Body of pancreas (tissue), 4 donors: ENCODE measurements at regions not wholly inside any gene's neighbourhood (a gene's known extent, or its start where the extent isn't known, plus 50 kb on each side); places are given as distances from the start of the nearest gene placed in this dataset.

ENCODE experiments used
- ATAC-seq: fragments of 150-250 bp; one replicate; pipeline ENCODE4 v1.9.1; 2016
- DNase-seq, 4 donors: peaks; one replicate each; pipeline ENCODE4 v3.0.0-alpha.2; 2019
- H3K27ac ChIP-seq, 4 donors: fragments of 200-600 bp; sonication (generic); 1 replicate in 3 of 4; 2 replicates in 1 of 4; pipeline versions ENCODE4 v1.5.1 to v1.6.1; 2016 to 2019; ENCODE audit warnings: mild to moderate bottlenecking in 1 of 4, mixed read lengths in 1 of 4, moderate library complexity in 1 of 4
- H3K27me3 ChIP-seq, 2 donors: fragments of 200-600 bp; sonication (generic); one replicate each; pipeline ENCODE4 v1.6.0; 2016; ENCODE audit warnings: mild to moderate bottlenecking in 1 of 2
- H3K36me3 ChIP-seq, 2 donors: fragments of 200-600 bp; sonication (generic); replicated peaks in 1 of 2; 2 replicates each; pipeline ENCODE4 v1.5.1; 2016; ENCODE audit warnings: low read depth in 2 of 2; ENCODE audit not compliant: insufficient read depth in 1 of 2
- H3K4me1 ChIP-seq: fragments of 200-600 bp; sonication (generic); one replicate; pipeline ENCODE4 v1.6.0; 2016
- H3K4me3 ChIP-seq, 2 donors: fragments of 200-600 bp; sonication (generic); 1 replicate in 1 of 2; 2 replicates in 1 of 2; pipeline ENCODE4 v1.5.1; 2016 to 2019
- H3K9me3 ChIP-seq, 3 donors: fragments of 200-600 bp; sonication (generic); 1 replicate in 2 of 3; 2 replicates in 1 of 3; pipeline ENCODE4 v1.5.1; 2016
- CTCF ChIP-seq, 7 experiments: fragments of 450-650 bp in 4 of 7; fragments of 200-600 bp in 3 of 7; sonication (generic) in 3 of 7; IDR thresholded peaks; one replicate each; pipeline ENCODE4 v1.5.1; 2016 to 2019; ENCODE audit warnings: antibody characterized with exemption in 7 of 7
- POLR2A ChIP-seq, 3 donors: fragments of 450-650 bp; IDR thresholded peaks; one replicate each; pipeline ENCODE4 v1.6.1; 2016; ENCODE audit warnings: antibody characterized with exemption in 3 of 3, mild to moderate bottlenecking in 2 of 3
- WGBS, 2 donors: methylation state at CpG; one replicate each; pipeline ENCODE4 v1.1.5; 2017; 5-methylcytosine and 5-hydroxymethylcytosine counted together
- intact Hi-C: fragments of 100-400 bp; cut with DNase I; formaldehyde crosslinking; loops from one replicate; pipeline ENCODE4 v1.15.1; 2023

- no peak overlapping the region for H3K4me3 ChIP-seq
- intact Hi-C loops = no loop called here
- no peak for ATAC-seq
These were observed 109.5 kb upstream of the RAD23B start for GRCh38 chr9:107173422-107174180.

DNA sequence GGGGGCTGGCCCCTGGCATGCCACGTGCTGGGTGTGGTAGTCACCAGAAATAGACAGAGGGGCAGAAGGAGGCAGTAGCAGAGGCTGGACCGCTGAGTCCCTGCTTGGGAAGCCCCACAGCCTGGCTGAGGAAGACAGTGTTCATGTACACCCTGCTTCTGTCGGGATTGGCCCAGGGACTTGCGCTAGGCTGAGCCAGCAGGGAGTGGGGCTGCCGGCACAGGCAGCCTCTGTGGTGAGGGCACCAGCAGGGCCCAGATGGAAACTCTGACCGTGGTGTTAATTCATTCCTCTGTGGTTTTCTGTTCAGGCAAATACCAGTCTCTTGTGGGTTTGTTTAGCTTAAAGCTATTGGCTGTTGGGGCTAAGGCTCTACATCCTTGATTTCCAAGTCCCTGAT lies 108.6 kb upstream of the RAD23B start:
- TF ChIP-seq POLR2A (IDR thresholded peaks at IDR 0.05) (no peak), CTCF (IDR thresholded peaks at IDR 0.05) (no peak)
- Histone ChIP-seq H3K36me3 (no peaks in the 10 kb centered on the region), H3K9me3 (no peaks in the 10 kb centered on the region), H3K27me3 (no peaks in the 10 kb centered on the region), H3K4me1 (no peaks in the 10 kb centered on the region), H3K4me3 (no peak overlapping the region), H3K27ac (no peak overlapping the region)
- DNase-seq = no peak
- intact Hi-C loops = no loop called here
- WGBS, 2 donors = 60 to 66% methylated on average over 5 to 6 of the region's 6 CpGs
- no peak for ATAC-seq

More at GRCh38 chr9:107173422-107174180, 109.5 kb upstream of the RAD23B start:
- DNase-seq = no peak
- Histone ChIP-seq H3K9me3 (no peaks in the 10 kb centered on the region), H3K27me3 (no peaks in the 10 kb centered on the region), H3K36me3 (no peaks in the 10 kb centered on the region), H3K27ac (no peak overlapping the region), H3K4me1 (no peaks in the 10 kb centered on the region)
- TF ChIP-seq POLR2A (IDR thresholded peaks at IDR 0.05) (no peak), CTCF (IDR thresholded peaks at IDR 0.05) (no peak)
- WGBS, 2 donors = 46 to 65% methylated on average over 7 of the region's 7 CpGs

DNA sequence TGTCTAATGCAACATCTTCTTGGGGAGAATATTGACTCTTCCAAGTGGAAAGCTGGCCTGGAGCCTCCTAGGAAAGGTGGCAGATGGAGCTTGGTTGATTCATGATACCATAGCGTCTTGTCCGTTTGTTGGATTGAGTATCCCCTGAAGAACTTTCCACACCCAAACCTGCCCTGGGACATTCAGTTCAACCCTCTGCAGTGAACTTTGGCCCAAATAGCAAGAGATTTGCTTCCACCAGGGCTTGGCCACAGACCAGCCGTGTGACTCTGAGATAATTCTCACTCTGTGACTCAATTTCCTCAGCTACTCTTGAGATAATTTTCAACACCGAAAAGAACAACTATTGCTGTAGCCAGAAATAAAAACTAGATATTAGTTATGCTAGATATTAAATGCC lies 108.0 kb upstream of the RAD23B start:
- TF ChIP-seq CTCF (IDR thresholded peaks at IDR 0.05) = no peak
- no peak for TF ChIP-seq POLR2A (IDR thresholded peaks at IDR 0.05)
- Histone ChIP-seq H3K27me3 (no peaks in the 10 kb centered on the region), H3K36me3 (no peaks in the 10 kb centered on the region), H3K4me3 (no peak overlapping the region), H3K9me3 (no peaks in the 10 kb centered on the region), H3K27ac (no peak overlapping the region), H3K4me1 (no peaks in the 10 kb centered on the region)
- no peak for ATAC-seq
- DNase-seq = no peak
- intact Hi-C loops = no loop called here
- 54 to 69% methylated on average over 4 of the region's 4 CpGs for WGBS, 2 donors

- H3K9me3 ChIP-seq = no peaks in the 10 kb centered on the region
- H3K4me3 ChIP-seq = no peak overlapping the region
- no peaks in the 10 kb centered on the region for H3K4me1 ChIP-seq
- intact Hi-C loops = no loop called here
- TF ChIP-seq CTCF (IDR thresholded peaks at IDR 0.05) (no peak), POLR2A (IDR thresholded peaks at IDR 0.05) (no peak)
- WGBS, 2 donors = 81 to 84% methylated on average over 7 of the region's 7 CpGs
- DNase-seq (no peak), ATAC-seq (no peak)
- H3K27ac ChIP-seq = no peak overlapping the region
- no peaks in the 10 kb centered on the region for H3K36me3 ChIP-seq
- H3K27me3 ChIP-seq = no peaks in the 10 kb centered on the region
These were observed 107.2 kb upstream of the RAD23B start for GRCh38 chr9:107175816-107176435.
